Esophagus muscularis mucosa (tissue), 4 donors: ENCODE measurements at regions not wholly inside any gene's neighbourhood (a gene's known extent, or its start where the extent isn't known, plus 50 kb on each side); places are given as distances from the start of the nearest gene placed in this dataset.

ENCODE experiments used
- DNase-seq: peaks from one replicate; pipeline ENCODE4 v3.0.0-alpha.2; 2017; ENCODE audit errors: extremely low spot score
- H3K27ac ChIP-seq, 4 donors: fragments of 200-600 bp; sonication (generic); replicated peaks in 1 of 4; 1 replicate in 3 of 4; 2 replicates in 1 of 4; pipeline ENCODE4 v1.5.1; 2016 to 2019; ENCODE audit warnings: mild to moderate bottlenecking in 1 of 4
- H3K27me3 ChIP-seq, 4 donors: fragments of 200-600 bp; sonication (generic); one replicate each; pipeline versions ENCODE4 v1.5.1 to v1.6.0; 2016 to 2019
- H3K36me3 ChIP-seq, 4 donors: fragments of 200-600 bp; sonication (generic); one replicate each; pipeline ENCODE4 v1.5.1; 2016 to 2019
- H3K4me1 ChIP-seq, 4 donors: fragments of 200-600 bp; sonication (generic); one replicate each; pipeline ENCODE4 v1.5.1; 2016 to 2019
- H3K4me3 ChIP-seq, 4 donors: fragments of 200-600 bp; sonication (generic); 1 replicate in 2 of 4; 2 replicates in 2 of 4; pipeline ENCODE4 v1.5.1; 2016 to 2019; ENCODE audit warnings: mild to moderate bottlenecking in 4 of 4, moderate library complexity in 1 of 4
- H3K9me3 ChIP-seq, 4 donors: fragments of 200-600 bp; sonication (generic); 1 replicate in 3 of 4; 2 replicates in 1 of 4; pipeline ENCODE4 v1.5.1; 2016 to 2019
- EP300 ChIP-seq: sonication (generic); formaldehyde crosslinking; IDR thresholded peaks from one replicate; pipeline ENCODE4 v1.6.1; 2017; ENCODE audit warnings: antibody characterized with exemption
- POLR2A ChIP-seq: fragments of 450-650 bp; IDR thresholded peaks from one replicate; pipeline ENCODE4 v1.6.1; 2017; ENCODE audit warnings: antibody characterized with exemption, moderate library complexity, mild to moderate bottlenecking, low read depth
- POLR2AphosphoS5 ChIP-seq, 2 donors: sonication (generic); formaldehyde crosslinking; IDR thresholded peaks; one replicate each; pipeline ENCODE4 v1.6.1; 2017; ENCODE audit warnings: antibody characterized with exemption in 2 of 2
- WGBS: methylation state at CpG from one replicate; pipeline ENCODE4 v1.1.5; 2018; 5-methylcytosine and 5-hydroxymethylcytosine counted together
- intact Hi-C: fragments of 100-400 bp; cut with DNase I; formaldehyde crosslinking; loops from one replicate; pipeline ENCODE4 v1.15.1; 2023
- TF ChIP-seq, protein P1 (sequence below), 3 experiments: fragments of 200-600 bp in 2 of 3; fragments of 450-650 bp in 1 of 3; sonication (generic) in 2 of 3; IDR thresholded peaks; one replicate each; pipeline ENCODE4 v1.5.1; 2017 to 2019; ENCODE audit warnings: antibody characterized with exemption in 3 of 3, mild to moderate bottlenecking in 2 of 3, moderate library complexity in 1 of 3

DNA sequence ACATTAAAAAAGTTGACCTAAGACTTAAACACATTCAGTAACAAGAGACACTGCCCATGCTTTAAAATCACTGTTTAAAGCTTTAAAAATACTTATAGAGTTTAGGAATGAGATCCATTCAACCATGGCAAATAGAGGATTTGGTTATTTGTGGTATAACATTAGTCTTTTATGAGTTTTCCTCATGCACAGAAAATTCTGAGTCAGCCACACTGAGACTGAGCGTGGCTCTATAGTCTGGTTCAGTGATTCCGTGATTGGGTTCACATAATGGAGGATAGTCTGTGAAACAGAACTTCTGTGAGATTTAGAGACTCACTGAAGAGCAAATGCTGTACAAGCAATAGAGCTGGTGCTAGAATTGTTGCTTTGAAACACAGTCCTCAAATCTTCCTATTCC is 1502.4 kb upstream of the PIK3C3 start:
- Histone ChIP-seq H3K27ac (no peak overlapping the region), H3K4me1 (no peaks in the 10 kb centered on the region), H3K4me3 (no peak overlapping the region), H3K36me3 (no peaks in the 10 kb centered on the region), H3K27me3 (no peaks in the 10 kb centered on the region), H3K9me3 (no peaks in the 10 kb centered on the region)
- intact Hi-C loops, result no loop called here
- WGBS, result 97% methylated on average over 2 of the region's 2 CpGs
- DNase-seq, result no peak
- TF ChIP-seq POLR2AphosphoS5 (IDR thresholded peaks at IDR 0.05) (no peak), EP300 (no peak), POLR2A (no peak)

DNA sequence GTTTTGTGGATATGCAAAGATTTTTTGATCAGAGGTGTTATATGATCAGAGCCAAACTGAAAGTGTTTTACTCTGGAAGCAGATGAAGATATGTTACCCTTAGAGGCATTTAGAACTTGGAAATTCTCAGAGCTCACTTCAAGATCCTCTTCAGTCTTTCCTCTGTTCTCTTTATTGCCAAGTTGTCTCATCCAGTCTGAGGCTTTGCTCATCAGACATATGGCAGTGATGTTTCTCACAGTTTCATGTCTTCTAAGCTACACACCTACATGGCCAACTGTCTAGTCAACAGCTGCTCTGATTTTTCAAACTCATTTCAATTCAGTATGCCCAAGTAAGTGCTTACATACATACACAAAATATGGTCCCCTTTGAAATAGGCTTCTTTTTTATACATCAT is 1504.3 kb upstream of the PIK3C3 start:
- H3K36me3 ChIP-seq, result no peaks in the 10 kb centered on the region
- no peak overlapping the region for H3K27ac ChIP-seq
- no peak for TF ChIP-seq EP300
- TF ChIP-seq, protein P1, sequence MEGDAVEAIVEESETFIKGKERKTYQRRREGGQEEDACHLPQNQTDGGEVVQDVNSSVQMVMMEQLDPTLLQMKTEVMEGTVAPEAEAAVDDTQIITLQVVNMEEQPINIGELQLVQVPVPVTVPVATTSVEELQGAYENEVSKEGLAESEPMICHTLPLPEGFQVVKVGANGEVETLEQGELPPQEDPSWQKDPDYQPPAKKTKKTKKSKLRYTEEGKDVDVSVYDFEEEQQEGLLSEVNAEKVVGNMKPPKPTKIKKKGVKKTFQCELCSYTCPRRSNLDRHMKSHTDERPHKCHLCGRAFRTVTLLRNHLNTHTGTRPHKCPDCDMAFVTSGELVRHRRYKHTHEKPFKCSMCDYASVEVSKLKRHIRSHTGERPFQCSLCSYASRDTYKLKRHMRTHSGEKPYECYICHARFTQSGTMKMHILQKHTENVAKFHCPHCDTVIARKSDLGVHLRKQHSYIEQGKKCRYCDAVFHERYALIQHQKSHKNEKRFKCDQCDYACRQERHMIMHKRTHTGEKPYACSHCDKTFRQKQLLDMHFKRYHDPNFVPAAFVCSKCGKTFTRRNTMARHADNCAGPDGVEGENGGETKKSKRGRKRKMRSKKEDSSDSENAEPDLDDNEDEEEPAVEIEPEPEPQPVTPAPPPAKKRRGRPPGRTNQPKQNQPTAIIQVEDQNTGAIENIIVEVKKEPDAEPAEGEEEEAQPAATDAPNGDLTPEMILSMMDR (IDR thresholded peaks at IDR 0.05), result no peak
- TF ChIP-seq POLR2A, result no peak
- TF ChIP-seq POLR2AphosphoS5 (IDR thresholded peaks at IDR 0.05), result no peak
- H3K27me3 ChIP-seq, result no peaks in the 10 kb centered on the region
- H3K9me3 ChIP-seq, result no peaks in the 10 kb centered on the region
- DNase-seq, result no peak
- H3K4me1 ChIP-seq, result no peaks in the 10 kb centered on the region
- no peak overlapping the region for H3K4me3 ChIP-seq
- intact Hi-C loops, result no loop called here

DNA sequence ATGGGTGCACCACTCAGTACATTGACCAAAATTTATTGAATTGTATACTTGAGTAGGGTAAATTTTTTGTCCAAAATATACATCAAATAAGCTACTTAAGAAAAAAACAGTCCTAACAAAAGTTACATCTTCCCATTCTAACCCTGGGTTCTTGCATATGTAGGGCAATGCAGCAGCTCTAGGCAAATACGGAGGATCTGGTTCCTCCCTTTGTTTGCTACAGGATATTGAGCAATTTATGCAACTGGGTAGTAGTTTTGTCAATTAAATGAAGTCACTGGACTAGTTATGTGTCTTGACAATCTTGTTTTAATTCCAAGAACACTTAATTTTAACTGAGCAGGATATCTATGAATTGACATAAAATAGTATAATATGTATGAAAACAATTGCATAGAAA is 1507.2 kb upstream of the PIK3C3 start:
- no peak overlapping the region for H3K27ac ChIP-seq
- H3K27me3 ChIP-seq, result no peaks in the 10 kb centered on the region
- H3K4me3 ChIP-seq, result no peak overlapping the region
- 77% methylated on average over 1 of the region's 1 CpG for WGBS
- no peak for DNase-seq
- intact Hi-C loops, result no loop called here
- H3K4me1 ChIP-seq, result no peaks in the 10 kb centered on the region
- H3K36me3 ChIP-seq, result no peaks in the 10 kb centered on the region
- no peaks in the 10 kb centered on the region for H3K9me3 ChIP-seq
- TF ChIP-seq EP300 (no peak), POLR2AphosphoS5 (IDR thresholded peaks at IDR 0.05) (no peak)
- TF ChIP-seq, protein P1 (IDR thresholded peaks at IDR 0.05), result no peak

- 92% methylated on average over 7 of the region's 7 CpGs for WGBS
- Histone ChIP-seq H3K4me3 (no peak overlapping the region), H3K36me3 (no peaks in the 10 kb centered on the region), H3K27ac (no peak overlapping the region), H3K4me1 (no peaks in the 10 kb centered on the region), H3K9me3 (no peaks in the 10 kb centered on the region), H3K27me3 (no peaks in the 10 kb centered on the region)
- no peak for DNase-seq
- intact Hi-C loops, result no loop called here
- TF ChIP-seq, protein P1 (IDR thresholded peaks at IDR 0.05), result no peak
- TF ChIP-seq POLR2A (no peak), POLR2AphosphoS5 (IDR thresholded peaks at IDR 0.05) (no peak), EP300 (no peak)
Measured at GRCh38 chr18:40440088-40440487, 1514.9 kb upstream of the PIK3C3 start.

DNA sequence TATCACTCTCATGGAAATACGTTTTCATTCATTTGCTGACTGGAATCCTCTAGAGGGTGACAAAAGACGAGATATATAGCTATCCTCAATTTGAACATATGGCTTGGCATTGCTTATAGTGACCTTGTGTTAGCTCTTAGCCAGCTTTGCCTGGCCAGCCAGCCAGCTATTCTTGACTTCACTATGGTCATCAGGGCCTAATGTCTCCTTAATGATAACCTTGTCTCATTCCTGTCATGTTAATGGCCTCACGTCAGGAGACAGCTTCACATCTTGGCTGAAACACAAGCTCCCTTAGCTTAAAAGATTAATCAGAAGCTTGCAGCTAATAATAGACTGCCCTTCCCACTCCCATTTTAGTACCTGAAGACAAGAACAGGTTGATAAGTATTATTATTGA is 1517.5 kb upstream of the PIK3C3 start:
- no peaks in the 10 kb centered on the region for H3K9me3 ChIP-seq
- TF ChIP-seq POLR2A (no peak), POLR2AphosphoS5 (IDR thresholded peaks at IDR 0.05) (no peak), EP300 (no peak)
- TF ChIP-seq, protein P1 (IDR thresholded peaks at IDR 0.05), result no peak
- H3K4me3 ChIP-seq, result no peak overlapping the region
- H3K27ac ChIP-seq, result no peak overlapping the region
- H3K36me3 ChIP-seq, result no peaks in the 10 kb centered on the region
- intact Hi-C loops, result no loop called here
- no peak for DNase-seq
- no peaks in the 10 kb centered on the region for H3K4me1 ChIP-seq
- 59% methylated on average over 3 of the region's 3 CpGs for WGBS
- no peaks in the 10 kb centered on the region for H3K27me3 ChIP-seq
